ENCODE measurements at regions not wholly inside any gene's neighbourhood (a gene's known extent, or its start where the extent isn't known, plus 50 kb on each side); places are given as distances from the start of the nearest gene placed in this dataset.

DNA sequence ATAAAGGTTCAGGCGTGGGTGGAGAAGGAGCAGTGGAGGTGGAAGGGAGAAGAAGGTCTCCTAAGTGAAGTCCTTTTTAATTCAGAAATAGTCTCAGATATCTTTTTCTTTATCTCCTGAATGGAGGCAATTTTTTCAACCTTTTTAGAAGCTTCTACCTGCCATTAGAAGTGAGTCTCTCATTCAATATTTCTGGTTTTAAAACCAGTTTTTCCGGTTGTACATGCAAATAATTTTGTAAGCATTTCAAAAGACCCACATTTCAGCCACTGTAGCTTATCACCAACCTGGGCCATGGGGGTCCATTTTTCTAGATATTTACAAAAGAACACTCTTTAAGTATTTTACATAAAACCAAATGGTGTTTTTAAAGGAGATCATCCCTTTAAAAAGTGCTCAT, 1280.2 kb downstream of the NCAM2 start:
- ChIA-PET CTCF (no interaction called here), POLR2A (no interaction called here)
- Mint-ChIP-seq H3K9me3 (no peaks in the 10 kb centered on the region), H3K36me3 (ENCODE audit: low read depth) (no peaks in the 10 kb centered on the region), H3K4me1 (ENCODE audit: low read depth) (no peaks in the 10 kb centered on the region), H3K4me3 (no peak overlapping the region), H3K27ac (no peak overlapping the region), H3K27me3 (no peaks in the 10 kb centered on the region)
- Histone ChIP-seq H3K27me3 (ENCODE audit: control insufficient read depth in 1 of 2, insufficient read depth in 2 of 2, low read length in 2 of 2) (no peaks in the 10 kb centered on the region), H3K4me1 (ENCODE audit: insufficient read depth, low read length) (no peaks in the 10 kb centered on the region), H3K9me3 (ENCODE audit: control insufficient read depth in 1 of 2, insufficient read depth in 1 of 2, low read length in 2 of 2) (no peaks in the 10 kb centered on the region), H3K36me3 (ENCODE audit: insufficient read depth, low read length) (no peaks in the 10 kb centered on the region), H3K4me3 (ENCODE audit: low read length) (no peak overlapping the region), H3K27ac (ENCODE audit: low read depth in 1 of 2, low read length in 2 of 2) (no peak overlapping the region)
- TF ChIP-seq, protein P1, sequence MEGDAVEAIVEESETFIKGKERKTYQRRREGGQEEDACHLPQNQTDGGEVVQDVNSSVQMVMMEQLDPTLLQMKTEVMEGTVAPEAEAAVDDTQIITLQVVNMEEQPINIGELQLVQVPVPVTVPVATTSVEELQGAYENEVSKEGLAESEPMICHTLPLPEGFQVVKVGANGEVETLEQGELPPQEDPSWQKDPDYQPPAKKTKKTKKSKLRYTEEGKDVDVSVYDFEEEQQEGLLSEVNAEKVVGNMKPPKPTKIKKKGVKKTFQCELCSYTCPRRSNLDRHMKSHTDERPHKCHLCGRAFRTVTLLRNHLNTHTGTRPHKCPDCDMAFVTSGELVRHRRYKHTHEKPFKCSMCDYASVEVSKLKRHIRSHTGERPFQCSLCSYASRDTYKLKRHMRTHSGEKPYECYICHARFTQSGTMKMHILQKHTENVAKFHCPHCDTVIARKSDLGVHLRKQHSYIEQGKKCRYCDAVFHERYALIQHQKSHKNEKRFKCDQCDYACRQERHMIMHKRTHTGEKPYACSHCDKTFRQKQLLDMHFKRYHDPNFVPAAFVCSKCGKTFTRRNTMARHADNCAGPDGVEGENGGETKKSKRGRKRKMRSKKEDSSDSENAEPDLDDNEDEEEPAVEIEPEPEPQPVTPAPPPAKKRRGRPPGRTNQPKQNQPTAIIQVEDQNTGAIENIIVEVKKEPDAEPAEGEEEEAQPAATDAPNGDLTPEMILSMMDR (IDR thresholded peaks at IDR 0.05): no peak
- DNase-seq (no peak), ATAC-seq (ENCODE audit: poor library complexity) (no peak)
- intact Hi-C loops (cut with DNase I, micrococcal nuclease): no loop called here

DNA sequence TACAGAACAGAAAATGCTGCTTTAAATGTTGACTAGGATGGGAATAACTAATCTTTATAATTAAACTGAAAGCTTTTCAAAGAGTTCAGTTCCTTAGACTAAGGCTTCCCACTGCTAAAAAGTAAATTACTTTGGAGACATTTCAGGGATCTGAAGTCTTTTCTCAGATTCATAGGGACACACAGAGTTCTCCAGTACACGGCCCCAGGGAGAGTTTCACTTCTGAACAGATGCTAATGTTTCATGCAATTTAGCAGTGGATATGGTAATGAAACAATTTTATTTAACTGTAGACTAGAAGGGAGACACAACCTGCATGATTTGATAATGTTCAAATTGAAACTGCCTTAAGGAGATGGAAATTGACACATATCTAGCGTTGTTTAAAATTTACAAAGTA, 1282.6 kb downstream of the NCAM2 start:
- Histone ChIP-seq H3K4me1 (ENCODE audit: insufficient read depth, low read length) (no peaks in the 10 kb centered on the region), H3K27me3 (ENCODE audit: control insufficient read depth in 1 of 2, insufficient read depth in 2 of 2, low read length in 2 of 2) (no peaks in the 10 kb centered on the region), H3K4me3 (ENCODE audit: low read length) (no peak overlapping the region), H3K36me3 (ENCODE audit: insufficient read depth, low read length) (no peaks in the 10 kb centered on the region), H3K27ac (ENCODE audit: low read depth in 1 of 2, low read length in 2 of 2) (no peak overlapping the region), H3K9me3 (ENCODE audit: control insufficient read depth in 1 of 2, insufficient read depth in 1 of 2, low read length in 2 of 2) (no peaks in the 10 kb centered on the region)
- intact Hi-C loops (cut with DNase I, micrococcal nuclease): no loop called here
- ChIA-PET CTCF (no interaction called here), POLR2A (no interaction called here)
- Mint-ChIP-seq H3K27me3 (no peaks in the 10 kb centered on the region), H3K27ac (no peak overlapping the region), H3K4me1 (ENCODE audit: low read depth) (no peaks in the 10 kb centered on the region), H3K9me3 (no peaks in the 10 kb centered on the region), H3K36me3 (ENCODE audit: low read depth) (no peaks in the 10 kb centered on the region), H3K4me3 (no peak overlapping the region)
- TF ChIP-seq, protein P1 (IDR thresholded peaks at IDR 0.05): no peak
- DNase-seq (no peak), ATAC-seq (ENCODE audit: poor library complexity) (no peak)

DNA sequence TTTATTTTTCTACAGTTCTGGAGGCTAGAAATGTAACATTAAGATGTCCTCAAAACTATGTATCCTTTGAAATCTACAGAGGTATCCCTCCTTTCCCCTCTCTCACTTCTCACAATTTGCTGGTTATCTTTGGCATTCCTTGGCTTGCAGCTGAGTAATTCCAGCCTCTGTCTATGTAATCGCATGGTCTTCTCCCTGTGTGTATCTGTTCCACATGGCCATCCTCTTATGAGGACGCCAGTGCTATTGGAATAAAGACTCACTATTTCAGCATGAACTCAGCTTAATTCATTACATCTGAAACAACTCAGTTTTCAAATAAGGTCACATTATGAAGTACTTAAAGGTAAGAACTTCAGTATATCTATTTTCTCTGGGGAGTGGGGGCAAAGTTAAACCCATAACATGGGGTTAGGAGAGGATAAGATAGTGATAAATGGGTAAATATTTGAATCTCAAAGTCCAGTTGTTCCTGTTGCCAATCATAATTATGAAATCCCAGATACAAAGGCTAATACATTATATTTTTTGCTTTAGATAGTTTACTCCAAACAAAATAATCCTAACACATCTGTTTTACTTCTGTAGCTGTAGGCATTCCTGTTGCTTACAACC, 1290.8 kb downstream of the NCAM2 start:
- POLR2A ChIA-PET: no interaction called here
- TF ChIP-seq, protein P1 (IDR thresholded peaks at IDR 0.05): no peak
- Histone ChIP-seq H3K4me1 (ENCODE audit: insufficient read depth, low read length) (no peaks in the 10 kb centered on the region), H3K27me3 (ENCODE audit: control insufficient read depth in 1 of 2, insufficient read depth in 2 of 2, low read length in 2 of 2) (no peaks in the 10 kb centered on the region), H3K27ac (ENCODE audit: low read depth in 1 of 2, low read length in 2 of 2) (no peak overlapping the region), H3K36me3 (ENCODE audit: insufficient read depth, low read length) (no peaks in the 10 kb centered on the region), H3K9me3 (ENCODE audit: control insufficient read depth in 1 of 2, insufficient read depth in 1 of 2, low read length in 2 of 2) (peaks cover 0 to 8% of the 10 kb centered on the region in 2 experiments), H3K4me3 (ENCODE audit: low read length) (no peak overlapping the region)
- DNase-seq (no peak), ATAC-seq (ENCODE audit: poor library complexity) (no peak)
- CTCF ChIA-PET: no interaction called here
- H3K4me1 Mint-ChIP-seq (ENCODE audit: low read depth): no peaks in the 10 kb centered on the region
- H3K27me3 Mint-ChIP-seq: no peaks in the 10 kb centered on the region
- no peak overlapping the region for H3K4me3 Mint-ChIP-seq
- intact Hi-C loops (cut with DNase I, micrococcal nuclease): no loop called here
- no peak overlapping the region for H3K27ac Mint-ChIP-seq
- peaks cover 3% of the 10 kb centered on the region for H3K9me3 Mint-ChIP-seq
- H3K36me3 Mint-ChIP-seq (ENCODE audit: low read depth): no peaks in the 10 kb centered on the region

Data from CD4-positive, alpha-beta T cell (primary cell).